GM18909 (cell line): ENCODE measurements at regions not wholly inside any gene's neighbourhood (a gene's known extent, or its start where the extent isn't known, plus 50 kb on each side); places are given as distances from the start of the nearest gene placed in this dataset.
"Not testable (repeated sequence)": the region's sequence is repeated elsewhere in the genome, so short reads cannot be mapped to it uniquely, and the experiment has no call there.

ENCODE experiments used
- ATAC-seq: cut with Tn5 transposase; IDR thresholded peaks from one replicate; pipeline ENCODE4 v1.9.1; 2021; ENCODE audit warnings: mild to moderate bottlenecking; ENCODE audit not compliant: unreplicated experiment, poor library complexity

DNA sequence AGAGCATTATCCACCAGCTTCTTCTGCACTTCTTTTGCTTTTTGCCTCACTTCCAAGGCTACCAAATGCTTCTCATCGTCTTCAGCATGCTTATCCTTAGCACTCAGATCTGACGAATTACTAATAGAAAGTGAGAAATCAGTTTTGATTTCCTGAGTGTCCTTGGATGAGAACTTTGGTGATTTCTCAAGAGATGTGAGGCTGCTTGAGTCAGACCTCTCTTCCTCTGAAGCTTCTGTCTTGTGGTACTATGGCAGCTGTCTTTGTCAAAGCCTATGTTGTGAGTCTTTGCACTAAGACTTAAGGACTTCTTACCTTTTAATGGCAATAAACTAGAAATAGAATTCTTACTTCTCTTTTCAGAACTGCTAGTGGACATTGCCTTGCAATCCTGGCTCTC is 169.9 kb downstream of the CPE start:
- ATAC-seq: no peak

DNA sequence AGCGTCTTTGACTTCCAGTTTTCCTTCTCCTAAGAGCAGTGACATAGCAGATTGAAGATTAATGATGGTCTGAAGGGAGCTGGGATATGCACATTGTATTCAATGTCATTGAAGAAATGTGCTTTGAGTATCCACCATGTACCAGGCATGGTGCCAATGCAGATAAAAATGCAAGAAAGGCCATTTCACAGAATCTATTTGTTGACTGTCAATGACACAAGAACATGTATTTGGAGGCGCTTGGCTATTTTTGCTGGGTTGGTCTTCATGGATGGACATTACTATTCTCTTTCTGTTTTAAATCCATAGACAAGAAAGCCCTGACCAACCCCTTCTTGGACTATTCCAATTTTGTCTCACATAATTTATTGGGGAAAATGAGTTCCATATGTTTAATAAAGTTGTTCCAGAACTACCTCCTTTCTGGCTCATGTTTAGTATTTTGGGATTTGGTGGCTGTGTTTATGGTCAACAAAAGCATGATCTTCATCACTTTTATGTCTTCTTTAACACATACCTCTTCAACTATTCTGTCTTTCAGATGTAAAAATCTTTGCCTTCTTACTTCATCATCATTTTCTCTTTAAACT is 174.5 kb downstream of the CPE start:
- ATAC-seq: no peak

DNA sequence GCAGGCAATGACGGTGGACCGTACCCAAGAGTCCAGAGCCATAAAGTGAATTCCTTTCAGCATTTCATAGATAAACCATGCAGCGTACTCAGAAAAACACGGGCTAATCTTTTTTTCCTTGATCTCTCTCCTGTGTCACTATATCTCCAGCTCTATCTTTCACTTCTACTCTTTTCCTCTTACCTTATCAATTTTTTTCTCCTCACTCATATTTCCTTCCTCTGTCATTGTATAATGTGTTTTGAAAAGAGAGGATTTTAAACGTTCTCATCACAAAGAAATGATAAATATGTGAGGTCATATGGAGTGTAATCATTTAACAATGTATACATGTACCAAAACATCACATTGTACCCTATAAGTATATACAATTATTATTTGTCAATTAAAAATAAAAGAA is 176.5 kb downstream of the CPE start:
- no peak for ATAC-seq

DNA sequence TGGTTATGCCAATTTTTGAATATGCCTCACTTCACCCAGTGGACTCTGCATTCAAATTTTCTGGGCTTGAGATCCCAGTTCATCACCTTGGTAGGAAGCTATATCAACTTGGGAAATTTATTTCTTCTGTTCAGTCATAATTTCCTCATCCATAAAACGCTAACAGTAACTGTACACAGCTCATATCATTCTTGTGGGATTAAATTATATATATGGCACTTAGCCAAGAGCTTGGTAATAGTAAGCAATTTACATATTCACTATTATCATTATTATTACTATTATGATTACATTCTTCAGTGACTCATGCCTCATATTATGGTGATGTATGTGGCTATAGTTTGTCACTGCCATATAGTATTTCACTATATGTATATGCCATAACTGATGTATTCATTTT is 177.6 kb downstream of the CPE start:
- ATAC-seq: no peak

DNA sequence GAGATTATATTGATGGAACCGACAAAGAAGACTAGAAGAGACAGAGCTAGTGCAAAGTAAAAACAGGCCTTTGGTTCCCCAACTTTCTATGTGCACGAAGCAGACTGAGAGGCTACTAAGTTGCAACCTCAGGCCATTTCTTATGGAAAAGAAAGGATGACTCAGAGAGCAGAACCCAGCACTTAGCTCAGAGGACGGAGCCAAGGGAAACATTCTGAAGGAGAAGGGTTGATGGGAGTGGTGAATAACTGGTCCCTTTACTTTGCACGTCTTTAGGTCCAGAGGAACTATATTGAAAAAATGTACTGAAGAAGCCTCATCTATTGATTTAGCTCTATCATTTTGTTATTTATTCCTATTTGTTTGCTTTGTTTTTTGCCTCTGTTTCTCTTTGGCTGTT is 182.1 kb downstream of the CPE start:
- no peak for ATAC-seq

DNA sequence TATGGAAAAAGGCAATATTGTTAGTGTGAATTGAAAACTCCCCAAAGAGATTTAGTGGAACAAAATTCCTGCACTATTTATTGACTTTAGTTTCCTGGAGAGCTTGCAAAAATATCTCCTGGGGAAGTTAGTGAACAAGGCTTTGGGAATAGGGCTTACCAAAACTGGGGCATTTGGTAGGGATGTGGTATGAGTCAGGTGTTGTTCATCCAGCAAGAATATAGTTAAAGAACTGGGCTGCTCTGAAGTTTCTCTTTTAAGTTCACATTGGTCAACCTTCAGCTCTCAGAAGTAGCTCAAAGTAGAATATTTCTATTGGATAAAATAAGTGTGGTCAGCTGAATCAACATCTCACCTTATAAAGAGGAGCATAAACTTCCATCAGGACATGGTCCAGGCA is 185.0 kb downstream of the CPE start:
- no peak for ATAC-seq

DNA sequence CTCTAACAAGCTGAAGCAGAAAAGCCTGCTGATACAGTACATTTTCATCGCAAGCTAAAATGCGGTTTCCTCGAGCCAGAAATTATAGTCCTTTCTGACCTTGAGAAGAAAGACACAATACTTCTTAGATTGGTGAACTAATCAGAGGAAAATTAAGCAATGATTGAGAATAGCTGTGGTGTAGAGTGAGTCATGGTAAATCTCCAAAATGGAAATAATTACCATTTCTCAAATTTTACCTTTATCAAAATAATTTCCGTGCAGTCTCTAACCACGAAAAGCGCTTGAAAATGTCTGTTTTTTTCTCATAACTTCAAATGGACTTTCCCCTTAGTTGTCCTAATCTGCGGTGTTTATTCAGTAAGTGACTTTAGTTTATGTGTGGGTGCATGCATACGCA is 190.2 kb downstream of the CPE start:
- no peak for ATAC-seq

DNA sequence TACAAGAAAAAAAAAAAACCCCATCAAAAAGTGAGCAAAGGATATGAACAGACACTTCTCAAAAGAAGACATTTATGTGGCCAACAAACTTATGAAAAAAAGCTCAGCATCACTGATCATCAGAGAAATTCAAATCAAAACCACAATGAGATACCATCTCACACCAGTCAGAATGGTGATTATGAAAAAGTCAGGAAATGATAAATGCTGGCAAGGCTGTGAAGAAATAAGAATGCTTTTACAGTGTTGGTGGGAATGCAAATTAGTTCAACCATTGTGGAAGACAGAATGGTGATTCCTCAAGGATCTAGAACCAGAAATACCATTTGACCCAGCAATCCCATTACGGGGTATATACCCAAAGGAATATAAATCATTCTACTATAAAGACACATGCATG is 192.7 kb downstream of the CPE start:
- ATAC-seq: not testable (repeated sequence)

DNA sequence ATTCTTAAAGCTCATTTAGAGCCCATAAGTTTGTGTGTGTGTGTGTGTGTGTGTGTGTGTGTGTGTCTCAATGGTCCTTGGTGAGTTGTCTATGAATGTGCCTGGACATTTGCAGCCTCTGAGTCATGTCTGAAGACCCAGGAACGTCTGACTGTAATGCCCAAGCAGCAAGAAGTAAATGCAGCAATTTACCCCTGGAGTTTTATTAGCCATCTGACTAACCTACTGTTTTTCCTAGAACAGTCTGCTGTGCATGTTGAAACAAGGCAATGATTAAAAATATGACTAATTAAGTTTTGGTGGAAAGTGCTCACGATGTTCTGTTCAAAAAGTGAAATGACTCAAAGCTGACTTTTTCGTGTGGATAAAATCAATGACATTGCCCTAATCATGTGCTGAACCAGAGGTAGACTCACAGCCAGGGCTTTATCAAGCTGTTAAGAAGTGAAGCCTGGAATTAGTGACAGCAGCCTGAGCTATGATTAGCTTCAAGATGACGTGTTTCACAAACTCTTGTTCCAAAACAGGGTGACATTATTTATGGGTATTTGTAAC is 201.6 kb downstream of the CPE start:
- no peak for ATAC-seq

DNA sequence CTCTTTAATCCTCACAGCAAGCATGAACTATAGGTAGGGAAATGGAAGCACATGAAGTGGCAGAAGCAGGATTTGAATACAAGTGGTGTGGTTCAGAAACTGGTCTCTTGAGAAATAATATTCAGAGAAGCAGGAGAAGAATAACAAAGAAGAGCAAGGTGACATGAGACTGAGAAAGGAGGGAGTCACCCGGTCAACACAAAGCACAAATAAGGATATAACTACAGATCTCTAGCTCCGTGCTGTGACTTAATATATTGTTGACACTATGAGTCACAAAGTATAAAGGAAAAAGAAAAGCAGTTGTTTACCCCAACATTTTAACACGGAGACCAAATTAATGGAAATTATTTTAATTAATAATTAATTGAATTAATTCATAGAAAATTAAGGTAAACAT is 204.5 kb downstream of the CPE start:
- ATAC-seq: no peak

DNA sequence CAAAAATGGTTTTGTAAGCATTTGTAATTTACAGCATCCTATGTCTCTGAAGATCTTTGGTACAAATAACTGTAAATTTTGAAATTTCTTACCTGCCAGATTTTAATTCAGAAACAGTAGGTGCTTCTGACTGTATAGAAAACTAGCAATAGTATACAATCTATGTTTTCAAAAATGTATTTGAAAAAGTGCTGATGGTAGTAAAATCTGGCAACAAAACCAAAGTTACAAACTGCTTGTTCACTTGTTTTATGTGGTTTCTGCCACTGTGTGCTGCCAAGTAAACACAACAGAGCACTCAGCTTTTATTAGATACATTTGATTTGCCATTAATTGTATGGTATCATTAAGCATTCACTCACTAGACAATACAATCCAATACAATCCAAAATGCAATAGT is 206.1 kb downstream of the CPE start:
- no peak for ATAC-seq

DNA sequence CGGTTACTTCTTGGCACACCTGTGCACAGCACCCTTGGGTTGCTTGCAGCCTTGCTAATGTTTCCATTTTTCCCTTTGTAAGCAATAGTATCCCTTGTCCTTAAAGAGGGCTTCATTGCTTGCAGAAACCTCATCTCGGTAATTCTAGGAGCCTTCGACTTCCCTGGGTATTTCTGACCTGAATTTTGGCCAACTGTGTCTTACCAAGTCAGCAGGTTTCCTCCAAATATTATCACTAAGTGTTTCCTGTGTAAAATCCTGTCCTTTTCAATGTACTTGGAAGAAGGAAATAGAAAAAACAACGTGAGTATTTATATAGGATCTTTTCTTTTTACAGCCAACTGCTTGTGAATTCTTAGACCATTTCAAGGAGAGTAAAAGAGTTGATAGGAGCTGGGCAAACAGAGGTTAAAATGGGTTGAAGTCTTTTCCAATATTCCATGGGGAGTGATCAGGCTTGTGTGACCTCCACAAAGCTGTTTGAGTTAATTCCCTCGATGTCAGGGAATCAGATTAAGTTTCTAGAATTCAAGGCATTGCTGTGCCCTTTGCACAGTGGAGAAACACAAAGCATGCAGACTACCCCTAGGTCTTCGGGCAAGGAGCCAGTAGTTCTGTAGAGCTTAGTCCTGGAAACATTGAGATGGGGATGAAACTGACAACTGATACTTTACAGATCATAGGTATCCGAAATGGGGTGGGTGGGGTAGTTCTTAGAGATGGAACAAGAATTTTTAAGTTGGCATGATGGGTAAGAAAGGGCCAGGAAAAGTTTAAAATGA is 209.9 kb downstream of the CPE start:
- no peak for ATAC-seq

DNA sequence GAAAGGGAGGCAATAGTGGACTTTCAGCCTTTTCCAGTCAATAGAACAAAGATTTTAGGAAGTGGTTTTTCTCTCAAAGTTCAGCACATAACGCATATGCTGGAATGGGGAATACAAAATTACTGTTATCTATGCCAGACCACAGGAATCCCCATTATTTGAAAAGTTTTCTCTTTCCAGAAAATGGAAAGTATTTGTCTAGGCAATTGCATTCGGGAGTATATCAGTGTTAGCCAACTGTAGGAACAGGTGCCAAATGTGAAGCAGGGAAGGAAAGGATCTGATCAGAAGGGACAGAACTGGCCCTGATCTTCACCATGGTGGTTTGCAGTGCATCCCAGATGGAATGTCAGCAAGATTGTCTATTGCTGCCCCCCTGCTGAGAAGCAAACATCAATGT is 213.6 kb downstream of the CPE start:
- no peak for ATAC-seq

DNA sequence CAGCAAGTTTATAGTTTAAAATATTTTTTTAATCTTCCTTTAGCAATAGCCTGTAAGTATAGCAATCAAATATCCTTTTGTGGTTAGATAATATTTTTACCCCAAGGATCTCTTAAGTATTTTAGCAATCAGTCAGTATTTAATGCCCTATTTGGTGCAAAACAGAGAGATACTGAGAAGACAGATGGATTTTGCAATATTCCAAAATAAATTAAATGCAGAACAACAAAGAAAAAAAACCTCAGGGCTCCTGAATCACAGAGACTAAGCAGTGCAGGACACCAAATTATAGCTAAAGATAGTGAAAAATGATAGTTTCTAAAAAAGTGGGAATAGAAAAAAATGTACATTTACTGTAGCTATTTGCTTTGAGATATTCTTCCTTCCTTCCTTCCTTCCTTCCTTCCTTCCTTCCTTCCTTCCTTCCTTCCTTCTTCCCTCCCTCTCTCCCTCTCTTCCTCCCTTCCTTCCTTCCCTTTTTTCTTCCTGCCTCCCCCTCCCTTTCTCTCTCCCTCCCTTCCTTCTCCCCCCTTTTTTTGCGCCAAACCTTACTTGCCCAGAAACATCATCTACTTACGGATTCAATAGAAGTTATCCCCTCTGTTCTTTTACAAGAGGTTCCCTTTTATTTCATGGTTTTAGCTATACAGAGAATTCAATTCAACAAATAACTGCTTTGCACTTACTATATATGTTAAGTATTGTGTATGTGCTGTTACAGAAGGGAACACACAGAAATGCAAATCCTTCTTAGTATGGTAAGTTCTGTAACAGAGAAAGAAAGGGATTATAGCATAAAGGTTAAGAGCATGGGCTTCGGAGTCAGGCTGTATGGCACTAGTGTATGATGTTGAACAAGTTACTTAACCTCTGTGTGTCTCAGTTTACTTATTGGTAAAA is 219.0 kb downstream of the CPE start:
- no peak for ATAC-seq

DNA sequence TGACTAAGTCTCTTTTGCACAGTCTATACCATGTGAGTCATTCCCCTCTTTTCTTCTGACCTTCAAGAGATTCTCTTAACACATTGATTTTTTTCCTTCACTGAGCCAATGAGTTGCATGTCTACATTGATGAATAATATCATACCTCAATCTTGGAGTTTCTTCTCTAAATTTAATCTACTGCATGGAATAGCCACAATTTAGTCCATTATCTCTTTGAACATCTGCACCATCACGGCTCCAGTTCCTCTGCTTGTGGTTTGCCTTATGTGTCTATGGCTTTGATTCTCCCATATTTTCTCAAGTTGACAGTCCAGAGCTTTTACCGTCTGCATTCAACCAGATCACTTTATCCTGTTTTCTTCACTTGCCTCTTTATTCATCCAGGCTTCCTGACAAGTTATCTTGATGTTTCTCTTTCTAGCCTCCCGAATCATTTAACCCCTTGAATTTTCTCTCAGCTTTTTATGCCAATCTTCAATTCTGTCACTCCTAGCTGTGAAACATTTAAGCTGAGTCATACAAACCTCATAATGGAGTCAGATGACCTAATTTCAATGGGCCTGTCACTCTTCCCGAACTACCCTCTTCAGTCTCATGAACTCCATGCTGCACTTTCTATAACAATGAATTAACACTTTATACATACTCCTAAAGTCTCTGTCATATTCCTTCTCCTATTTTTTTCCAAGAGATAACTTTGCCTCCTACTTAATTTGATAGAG is 222.3 kb downstream of the CPE start:
- ATAC-seq: no peak

DNA sequence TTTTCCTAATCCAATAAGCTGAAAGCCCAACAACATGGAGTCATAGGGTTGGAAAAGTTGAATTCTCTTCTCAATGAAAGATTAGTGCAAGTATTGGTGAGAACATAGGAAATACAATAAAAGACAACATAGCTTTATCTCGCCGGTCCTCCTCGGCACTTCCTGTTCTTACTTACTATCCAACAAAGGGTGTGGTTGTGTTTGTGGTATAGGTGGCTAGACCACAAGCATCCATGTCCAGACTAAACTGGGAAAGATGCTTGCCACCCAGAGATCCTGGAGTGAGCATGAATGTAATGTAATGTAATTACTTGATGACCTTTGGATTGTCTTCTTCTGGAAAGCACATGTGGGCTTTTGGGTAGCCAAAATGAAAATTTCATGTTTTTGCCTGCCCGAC is 223.8 kb downstream of the CPE start:
- no peak for ATAC-seq

DNA sequence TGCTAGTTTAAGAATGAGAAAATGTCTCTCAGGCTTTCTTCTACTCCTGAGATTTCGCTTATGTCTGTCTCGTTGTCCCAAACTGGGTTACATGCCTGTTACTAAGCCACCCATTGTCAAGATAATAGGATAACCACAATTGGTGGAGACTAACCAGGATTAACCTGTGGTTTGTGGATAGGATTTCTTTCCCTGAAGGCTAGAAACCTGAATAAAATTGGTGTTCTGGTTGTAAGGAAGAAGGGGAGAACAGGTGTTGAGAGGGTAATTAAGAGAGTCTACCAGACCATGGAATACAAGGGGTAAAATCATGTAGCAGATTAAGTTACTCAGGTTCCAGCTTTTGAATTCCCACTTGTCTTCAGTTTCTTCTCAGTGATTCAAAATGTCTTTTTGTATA is 225.4 kb downstream of the CPE start:
- no peak for ATAC-seq

DNA sequence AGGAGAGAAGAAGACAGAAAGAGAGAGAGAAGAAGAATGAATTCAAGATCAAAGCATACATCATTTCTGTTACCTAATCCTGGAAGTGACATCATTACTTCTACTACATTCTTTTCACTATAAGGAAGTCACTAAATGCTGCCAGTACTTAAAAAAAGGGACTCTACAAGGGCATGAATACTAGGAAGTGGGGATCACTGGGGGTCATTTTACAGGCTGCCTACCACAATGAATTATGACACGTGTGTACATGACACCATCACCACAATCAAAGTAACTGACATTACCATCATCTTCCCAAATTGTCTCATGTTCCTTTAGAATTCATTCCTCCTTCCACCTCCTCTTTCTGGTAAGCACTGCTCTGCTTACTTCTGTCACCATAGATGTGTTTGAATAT is 227.0 kb downstream of the CPE start:
- no peak for ATAC-seq

DNA sequence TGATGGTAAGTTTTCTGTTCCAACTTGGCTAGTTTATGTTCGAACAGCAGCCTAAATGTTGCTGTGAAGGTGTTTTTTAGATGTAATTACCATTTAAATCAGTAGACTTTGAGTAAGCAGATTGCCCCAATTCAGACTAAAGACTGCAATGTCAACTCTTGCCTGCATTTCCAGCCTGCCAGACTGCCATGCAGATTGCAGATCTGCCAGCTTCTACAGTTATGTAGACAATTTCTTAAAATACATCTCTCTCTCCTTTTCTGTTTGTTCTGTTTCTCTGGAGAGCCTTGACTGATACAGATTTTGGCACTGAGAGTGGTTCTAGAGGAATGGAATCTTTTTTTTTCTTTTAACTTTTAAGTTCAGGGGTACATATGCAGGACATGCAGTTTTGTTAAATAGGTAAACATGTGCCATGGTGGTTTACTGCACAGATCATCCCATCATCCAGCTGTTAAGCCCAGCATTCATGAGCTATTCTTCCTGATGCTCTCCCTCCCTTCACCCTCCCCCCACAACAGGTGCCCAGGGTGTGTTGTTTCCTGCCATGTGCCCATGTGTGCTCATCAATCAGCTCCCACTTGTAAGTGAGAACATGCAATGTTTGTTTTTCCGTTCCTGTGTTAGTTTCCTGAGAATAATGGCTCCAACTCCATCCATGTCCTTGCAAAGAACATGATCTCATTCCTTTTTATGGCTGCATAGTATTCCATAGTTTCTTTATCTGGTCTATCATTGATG is 227.8 kb downstream of the CPE start:
- ATAC-seq: no peak

DNA sequence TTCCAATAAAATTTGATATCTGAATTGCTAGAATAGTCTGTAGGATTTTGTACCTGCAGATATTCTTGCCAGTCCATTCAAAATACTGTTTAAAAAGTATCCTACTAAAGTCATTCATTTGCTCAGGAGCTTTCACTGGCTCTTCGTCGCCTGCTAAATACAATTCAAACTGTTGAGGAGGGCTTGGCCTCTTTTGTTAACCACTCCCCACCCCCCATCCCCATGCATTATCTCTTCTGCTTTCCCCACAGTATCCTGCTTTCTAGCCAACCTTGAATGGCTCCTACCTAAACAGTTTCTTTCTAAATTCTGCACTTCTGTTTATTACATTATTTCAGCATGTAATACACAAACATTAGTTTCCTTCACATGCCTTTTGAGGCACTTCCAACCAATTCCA is 230.8 kb downstream of the CPE start:
- no peak for ATAC-seq
